Spleen (tissue), 11 donors: ENCODE measurements at regions not wholly inside any gene's neighbourhood (a gene's known extent, or its start where the extent isn't known, plus 50 kb on each side); places are given as distances from the start of the nearest gene placed in this dataset.

Experiments
- DNase-seq: peaks from one replicate; pipeline ENCODE4 v3.0.0-alpha.2; 2020
- H3K27ac ChIP-seq, 8 donors: fragments of 200-600 bp; sonication (generic) in 7 of 8; 1 replicate in 4 of 8; 2 replicates in 4 of 8; pipeline versions ENCODE4 v1.5.0 to v1.8.0; 2016 to 2021; ENCODE audit warnings: inconsistent platforms in 4 of 8, mild to moderate bottlenecking in 4 of 8, moderate library complexity in 1 of 8
- H3K27me3 ChIP-seq, 7 donors: fragments of 200-600 bp; sonication (generic) in 6 of 7; replicated peaks in 1 of 7; 1 replicate in 4 of 7; 2 replicates in 3 of 7; pipeline versions ENCODE4 v1.5.0 to v1.8.0; 2016 to 2021; ENCODE audit warnings: inconsistent platforms in 3 of 7, mild to moderate bottlenecking in 1 of 7
- H3K36me3 ChIP-seq, 6 donors: fragments of 200-600 bp; sonication (generic) in 5 of 6; 1 replicate in 4 of 6; 2 replicates in 2 of 6; pipeline versions ENCODE4 v1.5.0 to v1.8.0; 2016 to 2021; ENCODE audit warnings: inconsistent platforms in 2 of 6
- H3K4me1 ChIP-seq, 6 donors: fragments of 200-600 bp; sonication (generic) in 5 of 6; 1 replicate in 3 of 6; 2 replicates in 3 of 6; pipeline versions ENCODE4 v1.5.0 to v1.8.0; 2016 to 2021; ENCODE audit warnings: inconsistent platforms in 3 of 6
- H3K4me3 ChIP-seq, 8 donors: fragments of 200-600 bp; sonication (generic) in 7 of 8; 1 replicate in 4 of 8; 2 replicates in 4 of 8; pipeline versions ENCODE4 v1.5.0 to v1.8.0; 2016 to 2021; ENCODE audit warnings: inconsistent platforms in 4 of 8, mild to moderate bottlenecking in 4 of 8, moderate library complexity in 2 of 8
- H3K9me3 ChIP-seq, 8 donors: fragments of 200-600 bp; sonication (generic) in 7 of 8; 1 replicate in 4 of 8; 2 replicates in 4 of 8; pipeline versions ENCODE4 v1.5.0 to v1.8.0; 2016 to 2021; ENCODE audit warnings: inconsistent platforms in 4 of 8
- CTCF ChIP-seq, 11 experiments: fragments of 200-600 bp in 7 of 11; fragments of 450-650 bp in 4 of 11; sonication (generic) in 4 of 11; IDR thresholded peaks in 8 of 11; conservative IDR thresholded peaks in 3 of 11; 1 replicate in 7 of 11; 2 replicates in 4 of 11; pipeline versions ENCODE4 v1.4.0 to v1.8.0; 2016 to 2021; ENCODE audit warnings: antibody characterized with exemption in 11 of 11, inconsistent platforms in 4 of 11, mild to moderate bottlenecking in 1 of 11
- POLR2A ChIP-seq, 3 donors: fragments of 450-650 bp; IDR thresholded peaks; one replicate each; pipeline ENCODE4 v1.5.1; 2017; ENCODE audit warnings: antibody characterized with exemption in 3 of 3, mild to moderate bottlenecking in 1 of 3
- POLR2AphosphoS5 ChIP-seq, 3 donors: sonication (generic); formaldehyde crosslinking; IDR thresholded peaks; one replicate each; pipeline ENCODE4 v1.5.1; 2017; ENCODE audit warnings: antibody characterized with exemption in 3 of 3
- WGBS, 5 donors: extraction: QIAGEN DNeasy Blood & Tissue Kit in 3 of 5; methylation state at CpG; one replicate each; pipeline versions ENCODE4 v1.1.5 to v1.1.7; 2013 to 2018; 5-methylcytosine and 5-hydroxymethylcytosine counted together
- intact Hi-C: fragments of 100-400 bp; cut with DNase I; formaldehyde crosslinking; loops from one replicate; pipeline ENCODE4 v1.15.0; 2023; ENCODE audit warnings: low total_unique reads
- donor health status: healthy with polysubstance abuse.
- donor health status: DM: no; HTN: no; CAD: no; lungs with moderate emphysema.
- donor health status: DM: no; HTN: no; CAD: no.
- donor health status: Bipolar disorder and iron deficiency.
- donor health status: healthy.
- donor health status: DM: no; HTN: no; CAD: no.
- donor health status: DM: yes; HTN: yes; CAD: no.

- H3K4me1 ChIP-seq, result no peaks in the 10 kb centered on the region
- intact Hi-C loops, result no loop called here
- TF ChIP-seq POLR2AphosphoS5 (IDR thresholded peaks at IDR 0.05), result no peak
These were observed 1253.6 kb upstream of the TENM4 start for GRCh38 chr11:80694385-80694784.

GRCh38 chr11:80687941-80688340, 1247.1 kb upstream of the TENM4 start:
- DNase-seq, result no peak
- no peaks in the 10 kb centered on the region for H3K4me1 ChIP-seq
- no peak overlapping the region for H3K27ac ChIP-seq
- intact Hi-C loops, result no loop called here
- WGBS, 5 donors, result 63 to 80% (median 76%) methylated on average over 2 of the region's 2 CpGs
- H3K4me3 ChIP-seq, result no peak overlapping the region
- H3K36me3 ChIP-seq, result no peaks in the 10 kb centered on the region
- TF ChIP-seq POLR2AphosphoS5 (IDR thresholded peaks at IDR 0.05), result no peak
- no peak for TF ChIP-seq CTCF (IDR thresholded peaks at IDR 0.05 in 8 of 11, conservative IDR thresholded peaks at IDR 0.05 in 3 of 11)
- no peak for TF ChIP-seq POLR2A (IDR thresholded peaks at IDR 0.05)
- peaks cover 0 to 6% (median 0%) of the 10 kb centered on the region in 8 donors for H3K9me3 ChIP-seq
- no peaks in the 10 kb centered on the region for H3K27me3 ChIP-seq

More at GRCh38 chr11:80694385-80694784, 1253.6 kb upstream of the TENM4 start:
- Histone ChIP-seq H3K9me3 (no peaks in the 10 kb centered on the region), H3K36me3 (no peaks in the 10 kb centered on the region), H3K4me3 (no peak overlapping the region), H3K27ac (no peak overlapping the region), H3K27me3 (no peaks in the 10 kb centered on the region)
- DNase-seq, result no peak

- TF ChIP-seq POLR2AphosphoS5 (IDR thresholded peaks at IDR 0.05) (no peak), CTCF (IDR thresholded peaks at IDR 0.05 in 8 of 11, conservative IDR thresholded peaks at IDR 0.05 in 3 of 11) (no peak), POLR2A (IDR thresholded peaks at IDR 0.05) (no peak)
- Histone ChIP-seq H3K27ac (no peak overlapping the region), H3K9me3 (peaks cover 0 to 6% (median 0%) of the 10 kb centered on the region in 8 donors), H3K4me1 (no peaks in the 10 kb centered on the region), H3K27me3 (no peaks in the 10 kb centered on the region), H3K4me3 (no peak overlapping the region), H3K36me3 (no peaks in the 10 kb centered on the region)
- DNase-seq, result no peak
- intact Hi-C loops, result no loop called here
- 74 to 88% (median 80%) methylated on average over 4 of the region's 4 CpGs for WGBS, 5 donors
These were observed 1246.1 kb upstream of the TENM4 start for GRCh38 chr11:80686889-80687288.

- intact Hi-C loops, result no loop called here
- Histone ChIP-seq H3K9me3 (peaks cover 0 to 15% (median 5%) of the 10 kb centered on the region in 8 donors), H3K4me1 (no peaks in the 10 kb centered on the region), H3K4me3 (no peak overlapping the region), H3K27me3 (no peaks in the 10 kb centered on the region), H3K36me3 (no peaks in the 10 kb centered on the region), H3K27ac (no peak overlapping the region)
- no peak for DNase-seq
- TF ChIP-seq CTCF (IDR thresholded peaks at IDR 0.05 in 8 of 11, conservative IDR thresholded peaks at IDR 0.05 in 3 of 11) (no peak), POLR2AphosphoS5 (IDR thresholded peaks at IDR 0.05) (no peak), POLR2A (IDR thresholded peaks at IDR 0.05) (no peak)
These were observed 1232.7 kb upstream of the TENM4 start for GRCh38 chr11:80673566-80673965.

GRCh38 chr11:80669620-80670019, 1228.8 kb upstream of the TENM4 start:
- no peak for DNase-seq
- Histone ChIP-seq H3K27ac (no peak overlapping the region), H3K27me3 (no peaks in the 10 kb centered on the region), H3K4me1 (no peaks in the 10 kb centered on the region), H3K36me3 (no peaks in the 10 kb centered on the region), H3K9me3 (peaks cover 0 to 10% (median 4%) of the 10 kb centered on the region in 8 donors), H3K4me3 (no peak overlapping the region)
- WGBS, 5 donors, result 77 to 90% (median 82%) methylated on average over 3 of the region's 3 CpGs
- intact Hi-C loops, result no loop called here
- TF ChIP-seq POLR2A (IDR thresholded peaks at IDR 0.05), result no peak
- TF ChIP-seq POLR2AphosphoS5 (IDR thresholded peaks at IDR 0.05), result no peak
- no peak for TF ChIP-seq CTCF (IDR thresholded peaks at IDR 0.05 in 8 of 11, conservative IDR thresholded peaks at IDR 0.05 in 3 of 11)
